ENCODE measurements at regions not wholly inside any gene's neighbourhood (a gene's known extent, or its start where the extent isn't known, plus 50 kb on each side); places are given as distances from the start of the nearest gene placed in this dataset.

DNA sequence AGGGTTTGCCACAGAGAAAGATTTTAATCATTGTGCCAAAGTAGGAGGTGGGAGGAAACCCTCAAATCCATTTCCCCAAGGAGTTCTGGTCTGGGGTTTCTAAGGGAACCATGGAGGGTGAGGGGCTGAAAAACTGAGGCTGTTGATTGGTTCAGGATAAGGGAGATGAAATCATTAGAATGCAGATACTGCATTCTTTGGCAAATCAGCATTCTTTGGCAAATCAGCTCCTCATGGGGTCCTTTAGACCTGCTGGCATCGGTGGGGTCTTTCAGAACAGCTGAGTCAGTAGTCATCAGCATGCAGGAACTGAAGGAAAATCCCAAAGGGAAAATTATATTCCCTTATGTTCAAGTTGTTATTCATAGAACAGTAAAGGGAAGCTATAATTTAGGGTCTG is 585.5 kb downstream of the ISL1 start:
- H3K4me3 ChIP-seq (replicated peaks; ENCODE audit: low read depth, low read length) = no peak overlapping the region
- TF ChIP-seq, protein P1, sequence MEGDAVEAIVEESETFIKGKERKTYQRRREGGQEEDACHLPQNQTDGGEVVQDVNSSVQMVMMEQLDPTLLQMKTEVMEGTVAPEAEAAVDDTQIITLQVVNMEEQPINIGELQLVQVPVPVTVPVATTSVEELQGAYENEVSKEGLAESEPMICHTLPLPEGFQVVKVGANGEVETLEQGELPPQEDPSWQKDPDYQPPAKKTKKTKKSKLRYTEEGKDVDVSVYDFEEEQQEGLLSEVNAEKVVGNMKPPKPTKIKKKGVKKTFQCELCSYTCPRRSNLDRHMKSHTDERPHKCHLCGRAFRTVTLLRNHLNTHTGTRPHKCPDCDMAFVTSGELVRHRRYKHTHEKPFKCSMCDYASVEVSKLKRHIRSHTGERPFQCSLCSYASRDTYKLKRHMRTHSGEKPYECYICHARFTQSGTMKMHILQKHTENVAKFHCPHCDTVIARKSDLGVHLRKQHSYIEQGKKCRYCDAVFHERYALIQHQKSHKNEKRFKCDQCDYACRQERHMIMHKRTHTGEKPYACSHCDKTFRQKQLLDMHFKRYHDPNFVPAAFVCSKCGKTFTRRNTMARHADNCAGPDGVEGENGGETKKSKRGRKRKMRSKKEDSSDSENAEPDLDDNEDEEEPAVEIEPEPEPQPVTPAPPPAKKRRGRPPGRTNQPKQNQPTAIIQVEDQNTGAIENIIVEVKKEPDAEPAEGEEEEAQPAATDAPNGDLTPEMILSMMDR (IDR thresholded peaks at IDR 0.05; ENCODE audit: low read depth, low read length, missing control alignments) = no peak
- no peak for DNase-seq (ENCODE audit: extremely low read depth, low read depth)

DNA sequence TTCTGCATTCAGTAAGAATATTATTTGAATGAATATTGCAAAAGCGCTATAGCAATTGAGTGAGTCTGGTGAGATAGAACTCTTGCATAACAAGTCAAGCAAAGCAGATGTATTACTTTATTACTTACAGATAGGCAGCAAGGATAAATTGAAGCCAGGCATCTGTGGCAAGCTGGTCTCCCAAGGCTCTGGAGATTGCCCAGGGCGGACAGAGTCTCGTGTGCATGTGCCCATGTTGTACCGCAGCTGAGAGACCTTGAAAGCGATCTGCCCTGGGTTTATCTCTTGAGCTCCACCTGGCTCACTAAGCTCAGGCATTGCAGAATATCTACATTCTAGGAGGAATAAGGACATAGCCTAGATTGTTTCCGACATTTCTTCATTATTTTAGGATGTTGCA is 591.6 kb downstream of the ISL1 start:
- TF ChIP-seq, protein P1 (IDR thresholded peaks at IDR 0.05; ENCODE audit: low read depth, low read length, missing control alignments) = no peak
- H3K4me3 ChIP-seq (replicated peaks; ENCODE audit: low read depth, low read length) = no peak overlapping the region
- DNase-seq (ENCODE audit: extremely low read depth, low read depth) = no peak

DNA sequence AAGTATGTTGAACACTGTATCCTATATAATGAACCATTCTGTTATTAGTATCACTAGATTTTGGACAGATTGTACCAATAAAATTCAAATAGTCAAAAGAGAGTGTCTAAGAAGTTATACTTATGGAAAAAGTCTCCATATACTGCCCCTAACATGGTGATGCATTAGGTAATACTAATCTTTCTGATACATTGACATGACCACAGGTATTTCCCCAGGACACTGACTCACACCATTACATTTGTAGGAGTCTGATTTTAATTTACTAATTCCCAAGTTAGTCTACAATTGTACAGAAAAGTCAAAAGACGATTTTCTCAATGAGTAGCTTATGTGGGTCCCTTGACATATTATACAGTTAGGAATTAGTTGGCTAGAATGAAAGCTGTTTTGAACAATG is 593.8 kb downstream of the ISL1 start:
- TF ChIP-seq, protein P1 (IDR thresholded peaks at IDR 0.05; ENCODE audit: low read depth, low read length, missing control alignments) = no peak
- no peak overlapping the region for H3K4me3 ChIP-seq (replicated peaks; ENCODE audit: low read depth, low read length)
- DNase-seq (ENCODE audit: extremely low read depth, low read depth) = no peak

DNA sequence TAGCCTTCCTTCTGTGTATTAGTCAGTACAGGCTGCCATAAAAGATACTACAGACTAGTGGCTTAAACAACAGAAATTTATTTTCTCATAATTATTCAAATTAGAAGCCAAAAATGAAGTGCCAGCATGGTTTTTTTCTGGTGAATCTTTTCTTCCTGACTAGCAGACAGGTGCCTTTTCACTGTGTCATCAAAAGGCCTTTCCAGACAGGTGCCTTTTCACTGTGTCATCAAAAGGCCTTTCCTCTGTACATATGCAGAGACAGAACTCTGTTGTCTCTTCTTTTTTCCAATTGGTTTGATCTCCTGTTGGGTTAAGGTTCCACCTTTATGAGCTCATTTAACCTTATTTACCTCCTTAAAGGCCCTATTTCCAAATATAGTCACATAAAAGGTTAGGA is 599.9 kb downstream of the ISL1 start:
- DNase-seq (ENCODE audit: extremely low read depth, low read depth) = no peak
- H3K4me3 ChIP-seq (replicated peaks; ENCODE audit: low read depth, low read length) = no peak overlapping the region

DNA sequence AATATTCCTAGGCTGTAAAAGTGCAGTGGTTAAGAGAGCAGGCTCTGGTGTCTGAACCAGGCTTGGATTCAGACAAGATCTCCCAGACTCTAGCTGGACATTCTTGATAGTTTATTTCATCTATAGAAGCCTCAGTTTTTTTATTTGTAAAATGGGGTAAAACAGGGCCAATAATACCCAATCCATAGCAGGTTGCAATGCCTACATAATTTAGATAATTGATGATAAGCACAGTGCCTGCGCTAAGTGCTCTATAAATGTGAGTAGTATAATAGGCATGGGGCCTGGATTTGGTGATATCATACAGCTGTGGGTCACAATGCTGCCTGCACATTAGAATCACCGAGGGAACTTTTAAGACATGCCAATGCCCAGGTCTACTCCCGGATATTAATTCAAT is 603.5 kb downstream of the ISL1 start:
- H3K4me3 ChIP-seq (replicated peaks; ENCODE audit: low read depth, low read length) = no peak overlapping the region
- no peak for DNase-seq (ENCODE audit: extremely low read depth, low read depth)
- TF ChIP-seq, protein P1 (IDR thresholded peaks at IDR 0.05; ENCODE audit: low read depth, low read length, missing control alignments) = no peak

More for the DNA sequence above, 599.9 kb downstream of the ISL1 start:
- TF ChIP-seq, protein P1 (IDR thresholded peaks at IDR 0.05; ENCODE audit: low read depth, low read length, missing control alignments) = no peak

- no peak for DNase-seq (ENCODE audit: extremely low read depth, low read depth)
- no peak overlapping the region for H3K4me3 ChIP-seq (replicated peaks; ENCODE audit: low read depth, low read length)
- TF ChIP-seq, protein P1 (IDR thresholded peaks at IDR 0.05; ENCODE audit: low read depth, low read length, missing control alignments) = no peak
Measured at GRCh38 chr5:51987239-51987638, 604.0 kb downstream of the ISL1 start.

- TF ChIP-seq, protein P1 (IDR thresholded peaks at IDR 0.05; ENCODE audit: low read depth, low read length, missing control alignments) = no peak
- no peak for DNase-seq (ENCODE audit: extremely low read depth, low read depth)
- H3K4me3 ChIP-seq (replicated peaks; ENCODE audit: low read depth, low read length) = no peak overlapping the region
Measured at GRCh38 chr5:51987669-51988209, 604.5 kb downstream of the ISL1 start.

Data from HFF-Myc (cell line).